ENCODE measurements at regions not wholly inside any gene's neighbourhood (a gene's known extent, or its start where the extent isn't known, plus 50 kb on each side); places are given as distances from the start of the nearest gene placed in this dataset.

DNA sequence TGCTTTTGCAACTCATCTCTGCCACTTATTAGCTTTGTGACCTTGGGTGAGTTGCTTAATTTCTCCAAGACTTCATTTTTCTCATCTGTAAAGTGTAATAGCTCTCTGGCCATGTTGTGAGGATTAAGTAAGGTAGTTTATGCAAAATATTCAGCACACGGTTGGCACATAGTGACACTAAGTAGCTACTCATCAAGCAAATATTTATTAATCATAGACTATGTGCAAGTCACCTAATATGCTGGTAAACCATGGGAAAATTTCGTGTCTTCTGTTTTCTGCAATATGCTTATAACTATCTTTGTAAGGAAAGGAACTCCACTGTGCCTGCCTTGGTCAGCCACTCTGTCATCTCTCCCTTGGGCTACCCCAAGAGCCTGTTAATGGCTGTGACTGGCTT is 50.3 kb upstream of the EGR2 start:
- no peak for DNase-seq

All from Kasumi-1 (cell line).